GM18858 (cell line): ENCODE measurements at regions not wholly inside any gene's neighbourhood (a gene's known extent, or its start where the extent isn't known, plus 50 kb on each side); places are given as distances from the start of the nearest gene placed in this dataset.

ENCODE experiments used
- ATAC-seq: cut with Tn5 transposase; IDR thresholded peaks from one replicate; pipeline ENCODE4 v1.9.1; 2021; ENCODE audit not compliant: unreplicated experiment

GRCh38 chr10:3016016-3016415, 51.3 kb upstream of the PFKP start:
- ATAC-seq = no peak

GRCh38 chr10:3014968-3015367, 52.4 kb upstream of the PFKP start:
- ATAC-seq = no peak

DNA sequence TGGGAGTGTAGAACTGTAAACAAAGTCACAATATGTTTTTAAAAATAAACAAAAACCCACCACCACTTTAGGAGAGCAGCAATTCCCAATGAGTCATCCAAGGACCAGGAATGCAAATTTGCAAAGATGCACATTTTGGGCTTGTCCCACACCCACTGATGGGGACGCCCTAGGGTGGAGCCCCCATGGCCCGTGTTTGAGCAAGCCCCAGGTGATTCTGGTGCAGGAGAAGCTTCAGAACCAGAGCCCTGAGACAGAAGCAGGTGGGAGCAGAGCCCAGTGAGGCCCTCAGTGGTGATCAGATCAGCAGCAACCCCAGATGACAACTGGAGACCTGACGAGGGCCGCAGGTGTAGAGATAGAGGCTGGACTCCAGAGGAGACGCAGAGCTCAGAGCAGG, 55.1 kb upstream of the PFKP start:
- ATAC-seq = no peak

- no peak for ATAC-seq
Observed at GRCh38 chr10:3010816-3011460, 56.4 kb upstream of the PFKP start.

DNA sequence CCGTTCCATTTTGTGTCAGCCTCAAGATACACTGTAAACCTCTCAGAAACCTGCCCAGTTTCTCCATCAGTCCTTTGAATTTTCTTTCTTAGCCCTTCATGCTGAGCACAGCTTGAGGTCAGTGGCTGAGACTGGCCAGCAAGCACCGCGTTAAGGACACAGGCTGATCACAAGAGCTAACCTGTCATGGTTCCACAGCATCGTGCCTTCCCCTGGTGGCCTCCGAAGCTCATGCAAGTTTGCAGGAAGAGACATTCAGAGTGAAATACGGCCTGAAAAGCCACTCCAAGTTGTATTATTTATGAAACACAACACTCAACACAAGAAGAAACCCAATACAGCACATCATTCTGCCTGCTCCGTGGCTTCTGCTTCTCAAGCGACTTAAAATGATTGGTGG, 57.0 kb upstream of the PFKP start:
- no peak for ATAC-seq

DNA sequence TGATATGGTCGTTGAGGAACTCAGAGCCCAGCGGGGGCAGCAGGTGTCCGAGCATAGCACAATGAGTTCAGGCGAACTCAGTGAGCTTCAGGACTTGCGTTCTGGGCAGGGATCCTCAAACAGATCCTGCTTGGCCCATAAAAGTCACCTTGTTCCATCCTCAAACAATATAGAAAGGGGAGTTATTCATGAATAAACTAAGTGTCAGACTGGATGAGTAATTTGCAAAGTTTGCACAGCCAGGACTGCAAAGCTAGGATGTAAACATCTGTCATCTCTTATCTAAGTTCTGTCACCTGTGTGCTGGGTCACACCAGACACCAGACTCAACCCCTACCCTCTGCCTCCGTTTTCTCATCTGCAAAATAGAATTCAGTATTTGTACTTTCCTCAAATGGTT, 58.0 kb upstream of the PFKP start:
- no peak for ATAC-seq

DNA sequence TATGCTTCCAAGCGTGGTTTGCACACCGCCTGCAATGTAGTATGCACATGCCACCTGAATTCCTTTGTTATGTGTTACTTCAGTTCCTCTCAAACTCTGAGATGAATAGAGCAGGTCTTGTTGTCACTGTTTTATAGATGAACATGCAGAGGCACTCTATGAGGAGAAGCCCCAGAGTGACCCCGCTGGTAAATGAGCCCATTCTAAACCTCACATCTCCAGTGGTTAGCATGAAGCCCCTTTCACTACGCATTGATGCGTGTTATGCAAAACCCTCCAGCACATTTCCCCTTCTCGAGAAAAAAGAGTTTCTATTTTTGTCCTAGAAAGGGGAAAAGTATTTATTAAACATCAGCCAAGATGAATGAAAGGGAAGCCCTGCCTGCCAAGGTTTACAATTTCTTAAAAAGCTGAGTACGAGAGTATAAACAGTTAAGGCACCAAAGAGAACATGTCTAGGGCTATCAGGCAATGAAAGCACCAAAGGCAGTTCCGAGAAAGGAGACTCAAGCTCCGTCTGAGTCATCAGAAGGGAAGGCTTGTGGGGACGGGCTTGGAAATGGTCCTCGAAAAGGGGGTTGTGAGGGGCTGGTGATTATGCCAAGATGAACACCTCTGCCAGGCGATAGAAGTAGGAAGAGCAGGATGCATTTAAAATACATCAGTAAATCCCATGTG, 58.7 kb upstream of the PFKP start:
- no peak for ATAC-seq

DNA sequence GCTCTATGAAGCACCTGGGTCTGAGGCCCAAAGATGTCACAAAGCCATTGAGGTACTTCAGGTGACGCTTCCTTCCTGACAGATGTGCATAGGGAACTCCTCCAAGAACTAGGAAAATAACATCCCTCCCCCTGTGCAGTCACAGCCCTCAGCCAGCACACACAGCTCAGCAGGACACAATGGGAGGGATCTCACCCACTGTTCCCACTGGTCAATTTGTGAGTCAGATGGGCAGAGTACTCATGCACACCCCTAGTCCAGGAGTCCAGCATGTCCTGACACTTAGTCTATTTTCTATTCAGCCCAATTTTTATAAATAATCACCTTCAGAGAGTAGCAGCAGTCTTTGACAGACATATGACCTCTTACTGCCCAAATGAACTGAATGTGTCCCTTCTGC, 60.7 kb upstream of the PFKP start:
- ATAC-seq = no peak

GRCh38 chr10:3006093-3006492, 61.3 kb upstream of the PFKP start:
- no peak for ATAC-seq

GRCh38 chr10:3002304-3002703, 65.0 kb upstream of the PFKP start:
- ATAC-seq = no peak

DNA sequence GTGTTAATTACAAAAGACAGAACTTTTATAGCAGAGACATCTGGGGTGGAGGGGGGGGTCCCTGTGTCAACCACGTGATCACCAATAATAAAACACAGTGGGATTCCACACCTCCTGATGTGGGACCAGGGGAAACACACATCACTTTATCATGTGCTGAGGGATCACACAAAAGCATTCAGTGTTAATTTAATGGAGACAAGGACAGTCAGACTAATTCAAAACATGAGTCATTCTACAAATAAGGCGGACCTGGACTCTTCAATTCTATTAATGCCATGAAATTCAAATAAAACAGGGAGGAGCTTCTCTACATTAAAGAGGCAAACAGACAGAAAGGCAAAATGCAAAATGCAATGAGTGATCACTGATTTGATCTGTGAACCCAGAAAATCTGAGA, 67.3 kb upstream of the PFKP start:
- no peak for ATAC-seq

- no peak for ATAC-seq
Observed at GRCh38 chr10:2994221-2994961, 73.0 kb upstream of the PFKP start.

GRCh38 chr10:2993636-2994035, 73.7 kb upstream of the PFKP start:
- no peak for ATAC-seq

GRCh38 chr10:2992401-2993198, 74.7 kb upstream of the PFKP start:
- no peak for ATAC-seq

DNA sequence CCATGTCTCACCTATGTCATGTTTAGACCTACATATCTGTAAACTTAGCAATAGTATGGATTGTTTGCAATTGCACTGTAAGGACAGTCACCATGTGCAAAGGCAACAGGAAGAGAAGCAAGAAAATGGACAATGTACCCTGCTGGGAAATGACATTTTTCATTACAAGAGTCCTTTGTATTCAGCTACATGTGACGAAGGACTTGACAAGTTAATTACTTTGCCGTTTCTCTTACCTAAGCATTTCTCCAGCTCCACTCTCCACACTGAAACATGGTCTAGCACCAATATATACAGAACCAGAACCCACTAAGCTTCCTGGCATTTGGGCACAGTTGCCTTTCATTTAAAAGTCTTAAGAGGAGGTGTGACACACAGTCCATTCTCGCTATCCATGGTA, 76.6 kb upstream of the PFKP start:
- no peak for ATAC-seq

DNA sequence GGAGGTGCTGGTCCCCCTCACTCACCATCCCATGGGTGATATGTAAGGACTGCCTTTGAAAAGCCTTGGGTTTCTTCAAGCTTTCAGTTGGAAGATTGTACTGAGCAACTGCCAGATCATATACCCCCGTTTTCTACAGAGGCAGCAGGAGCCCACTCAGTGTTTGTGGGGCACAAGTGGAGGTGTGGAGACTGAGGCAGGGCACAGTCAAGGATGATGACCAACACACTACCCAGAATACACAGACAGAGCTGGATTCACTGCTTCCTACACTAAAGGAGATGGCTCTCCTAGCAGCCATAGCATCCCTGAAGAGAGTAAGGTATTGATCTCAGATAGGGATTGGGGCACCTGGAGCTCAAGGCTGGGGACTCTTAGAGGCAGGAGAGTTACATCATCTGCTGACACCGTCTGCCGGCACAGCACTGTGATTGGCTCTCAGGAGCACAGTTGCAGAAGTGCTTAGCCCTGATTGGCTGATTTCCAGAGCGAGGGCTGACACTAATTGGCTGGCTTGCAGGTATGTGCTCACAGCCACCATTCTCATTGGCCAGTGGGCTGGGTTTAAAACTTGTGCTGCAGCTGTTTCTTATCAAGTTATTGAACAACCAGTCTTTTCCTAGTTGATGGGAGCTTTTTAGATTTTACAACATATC, 77.9 kb upstream of the PFKP start:
- no peak for ATAC-seq

- ATAC-seq = no peak
Observed at GRCh38 chr10:2987185-2987768, 80.1 kb upstream of the PFKP start.

GRCh38 chr10:2986391-2986801, 81.0 kb upstream of the PFKP start:
- no peak for ATAC-seq

DNA sequence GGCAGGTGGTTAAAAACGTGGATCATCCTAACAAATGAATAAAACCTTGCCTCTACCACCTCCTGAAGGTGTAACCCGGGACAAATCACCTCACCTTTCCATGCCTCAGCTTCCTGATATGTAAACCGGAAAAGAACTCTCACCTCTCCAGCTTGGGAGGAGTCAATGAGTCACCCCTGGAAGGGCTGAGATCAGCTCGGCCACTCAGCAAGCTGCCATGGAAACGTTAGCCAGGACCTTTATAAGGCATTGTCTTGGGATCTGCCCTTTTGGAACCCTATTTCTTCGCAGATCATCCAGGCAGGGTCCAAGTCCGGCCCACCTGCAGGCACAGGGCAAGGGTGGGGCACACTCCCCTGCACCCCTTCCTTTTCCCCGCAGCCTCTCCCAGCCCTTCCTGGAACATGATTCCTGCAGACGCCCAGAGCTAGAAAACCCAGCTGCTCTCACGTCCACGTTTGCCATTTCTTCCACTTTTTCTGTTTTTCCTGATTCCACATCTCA, 81.6 kb upstream of the PFKP start:
- no peak for ATAC-seq

DNA sequence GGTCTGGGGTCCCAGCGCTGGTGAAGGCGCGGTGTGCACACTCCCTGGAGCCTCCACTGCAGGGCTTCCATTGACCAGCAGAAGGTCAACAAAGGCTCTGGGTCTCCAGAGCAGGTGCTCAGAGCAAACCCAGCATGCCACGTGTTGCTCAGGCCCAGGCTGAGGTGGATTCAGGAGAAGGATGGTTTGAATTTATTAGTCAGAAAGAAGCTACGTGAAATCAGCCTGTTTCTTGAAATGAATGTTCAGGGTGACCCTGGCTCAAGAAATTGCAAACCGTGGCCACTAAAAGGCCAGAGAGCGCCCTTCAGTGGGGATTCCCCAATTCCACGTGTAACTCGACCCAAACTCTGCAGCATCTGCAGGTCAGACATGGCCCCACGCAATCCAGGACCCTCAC, 82.7 kb upstream of the PFKP start:
- no peak for ATAC-seq
